Stimulated activated CD8-positive, alpha-beta memory T cell treated with anti-CD3 and anti-CD28 coated beads, Interleukin-15, amount 100 ng/mL, for 1 hour (primary cell): ENCODE measurements at regions not wholly inside any gene's neighbourhood (a gene's known extent, or its start where the extent isn't known, plus 50 kb on each side); places are given as distances from the start of the nearest gene placed in this dataset.
"Not testable (repeated sequence)": the region's sequence is repeated elsewhere in the genome, so short reads cannot be mapped to it uniquely, and the experiment has no call there.

Experiments used
- DNase-seq: peaks from one replicate; pipeline ENCODE4 v3.0.0-alpha.2; 2020; ENCODE audit warnings: low read depth

DNA sequence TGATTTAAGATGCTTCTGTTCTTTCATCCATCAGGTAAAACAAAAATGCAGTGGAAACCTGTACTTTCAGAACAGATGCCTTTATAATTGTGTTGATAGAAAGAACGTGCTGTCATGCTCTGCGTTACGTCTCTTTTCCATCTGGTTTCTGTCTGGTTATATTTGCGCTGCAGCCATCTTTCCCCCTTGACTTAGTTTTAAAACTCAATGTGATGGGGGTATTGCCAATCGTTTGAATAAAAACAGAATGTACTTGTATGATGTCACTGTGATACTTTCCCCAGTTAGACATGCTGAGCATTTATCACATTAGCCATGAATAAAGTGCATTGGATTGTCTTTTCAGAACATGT is 508.6 kb downstream of the ADCYAP1 start:
- no peak for DNase-seq

- no peak for DNase-seq
Observed at GRCh38 chr18:1416074-1416473, 511.4 kb downstream of the ADCYAP1 start.

- no peak for DNase-seq
Observed at GRCh38 chr18:1421502-1421901, 516.8 kb downstream of the ADCYAP1 start.

- no peak for DNase-seq
Observed at GRCh38 chr18:1422634-1423033, 518.0 kb downstream of the ADCYAP1 start.

- DNase-seq: no peak
Observed at GRCh38 chr18:1425679-1426078, 521.0 kb downstream of the ADCYAP1 start.

GRCh38 chr18:1435487-1435886 is 530.8 kb downstream of the ADCYAP1 start:
- DNase-seq: no peak

GRCh38 chr18:1436199-1436598 is 531.5 kb downstream of the ADCYAP1 start:
- no peak for DNase-seq

DNA sequence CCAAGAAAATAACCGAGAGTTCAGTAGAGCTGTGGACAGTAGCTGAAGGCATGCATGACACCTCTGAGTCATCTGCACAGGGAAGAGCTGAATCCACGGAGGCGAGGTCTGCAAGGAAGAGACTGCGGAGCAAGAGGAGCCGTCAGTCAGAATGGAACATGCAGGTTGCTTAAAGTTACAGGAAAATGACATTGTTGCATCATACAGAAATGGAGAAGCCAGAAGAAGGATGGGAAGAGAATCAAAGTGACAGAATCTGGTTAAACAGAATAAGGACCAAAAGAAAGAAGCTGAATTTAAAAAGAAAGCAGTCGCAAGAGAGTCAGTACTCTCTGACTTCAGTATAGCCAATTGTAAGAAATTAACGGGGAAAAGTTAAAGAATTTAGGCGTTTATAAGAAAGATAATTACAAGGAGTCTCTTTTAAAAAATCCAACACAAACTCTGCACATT is 533.8 kb downstream of the ADCYAP1 start:
- no peak for DNase-seq

DNA sequence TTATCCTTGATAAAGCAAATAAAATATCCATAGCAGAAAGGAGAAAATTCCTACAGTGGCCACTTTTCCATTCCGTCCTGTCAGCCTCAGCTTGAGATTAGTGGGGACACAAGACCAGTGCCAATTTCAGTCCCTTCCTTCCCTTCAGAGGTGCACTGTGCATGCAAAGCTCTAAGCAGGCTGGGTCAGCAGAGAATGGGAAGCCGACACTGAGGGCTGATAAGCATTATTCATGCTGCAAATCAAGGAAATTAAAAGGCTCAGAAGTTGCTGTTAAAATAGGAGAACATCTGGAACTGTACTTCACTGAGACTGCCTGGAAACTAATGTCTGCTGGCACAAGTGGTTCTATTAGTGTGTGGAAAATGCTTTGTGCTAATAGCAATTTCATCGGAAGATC is 534.3 kb downstream of the ADCYAP1 start:
- DNase-seq: no peak

DNA sequence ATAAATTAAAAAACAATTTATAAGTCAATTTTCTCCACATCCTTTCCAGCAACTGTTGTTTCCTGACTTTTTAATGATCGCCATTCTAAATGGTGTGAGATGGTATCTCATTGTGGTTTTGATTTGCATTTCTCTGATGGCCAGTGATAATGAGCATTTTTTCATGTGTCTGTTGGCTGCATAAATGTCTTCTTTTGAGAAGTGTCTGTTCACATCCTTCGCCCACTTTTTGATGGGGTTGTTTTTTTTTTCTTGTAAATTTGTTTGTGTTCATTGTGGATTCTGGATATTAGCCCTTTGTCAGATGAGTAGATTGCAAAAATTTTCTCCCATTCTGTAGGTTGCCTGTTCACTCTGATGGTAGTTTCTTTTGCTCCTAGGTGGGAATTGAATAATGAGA is 539.4 kb downstream of the ADCYAP1 start:
- not testable (repeated sequence) for DNase-seq

DNA sequence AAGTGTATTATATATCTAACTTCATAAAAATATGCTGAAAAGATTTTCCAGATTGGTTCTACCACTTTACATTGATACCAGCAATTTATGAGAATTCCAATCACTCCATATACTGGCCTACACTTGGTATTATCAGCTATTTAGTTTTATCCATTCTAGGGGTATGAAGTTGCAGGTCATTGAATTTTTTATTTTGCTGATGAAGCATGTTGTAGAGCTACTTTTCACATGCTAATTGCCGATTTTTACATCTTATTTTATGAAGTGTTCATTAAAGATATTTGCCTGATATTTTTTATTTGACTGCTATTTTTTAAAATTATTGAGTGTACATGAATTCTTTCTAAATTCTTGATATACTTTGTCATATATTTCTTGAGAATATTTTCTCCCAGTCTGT is 542.1 kb downstream of the ADCYAP1 start:
- no peak for DNase-seq

GRCh38 chr18:1452821-1453220 is 548.1 kb downstream of the ADCYAP1 start:
- DNase-seq: no peak

GRCh38 chr18:1455605-1456004 is 550.9 kb downstream of the ADCYAP1 start:
- DNase-seq: no peak

- no peak for DNase-seq
Observed at GRCh38 chr18:1458547-1458946, 553.9 kb downstream of the ADCYAP1 start.

DNA sequence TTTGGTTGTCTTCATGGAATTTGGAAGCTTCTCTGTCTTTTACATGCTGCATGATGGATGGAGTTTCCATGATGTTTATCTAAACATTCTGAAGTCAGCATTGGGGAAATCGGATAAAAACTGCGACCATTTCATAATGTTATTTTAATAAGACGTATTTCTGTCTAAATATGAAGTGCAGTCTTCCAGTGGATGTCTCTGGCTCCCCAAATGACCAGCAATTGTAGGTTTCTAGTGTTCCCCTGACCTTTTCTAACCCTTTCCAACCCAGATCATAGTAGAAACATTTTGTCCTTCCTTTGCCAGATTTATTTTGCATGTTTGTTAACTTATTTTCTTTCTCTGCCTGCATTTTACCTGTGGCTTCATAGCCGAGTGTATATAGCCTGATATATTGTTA is 559.3 kb downstream of the ADCYAP1 start:
- no peak for DNase-seq

DNA sequence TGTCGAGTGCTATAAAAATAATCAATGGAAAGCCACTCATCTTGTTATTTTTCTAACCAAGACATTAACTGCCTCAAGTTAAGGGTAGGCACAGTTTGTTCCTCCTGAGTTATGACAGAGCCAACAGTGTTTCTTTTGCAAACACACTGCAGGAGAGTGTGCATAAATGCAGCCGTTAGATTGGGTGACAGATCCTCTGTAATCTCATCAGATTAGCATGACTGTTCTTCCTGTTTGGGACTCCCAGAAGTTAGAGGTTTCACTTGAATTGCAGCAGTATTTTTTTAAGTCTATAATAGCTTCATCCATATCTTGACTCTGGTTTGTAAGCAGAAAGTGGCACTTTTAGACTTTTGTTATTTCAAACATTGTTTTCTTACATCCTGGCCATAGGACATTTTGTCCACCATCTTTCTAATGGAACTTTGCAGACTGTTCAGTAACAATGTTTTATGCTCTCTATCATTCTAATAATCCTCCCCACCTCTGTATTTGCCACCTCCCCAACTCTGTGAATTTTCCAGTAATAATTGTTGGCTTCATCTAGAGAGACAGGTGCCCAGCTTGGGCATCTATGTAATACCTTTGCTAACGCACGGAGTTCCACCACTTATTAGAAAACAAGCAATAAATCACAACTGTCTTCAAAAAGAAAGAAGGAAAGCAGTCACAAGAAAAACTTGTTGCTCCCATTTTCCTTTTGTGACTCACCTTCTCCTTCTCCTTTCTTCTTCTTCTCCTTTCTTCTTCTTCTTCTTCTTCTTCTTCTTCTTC is 560.0 kb downstream of the ADCYAP1 start:
- DNase-seq: no peak

DNA sequence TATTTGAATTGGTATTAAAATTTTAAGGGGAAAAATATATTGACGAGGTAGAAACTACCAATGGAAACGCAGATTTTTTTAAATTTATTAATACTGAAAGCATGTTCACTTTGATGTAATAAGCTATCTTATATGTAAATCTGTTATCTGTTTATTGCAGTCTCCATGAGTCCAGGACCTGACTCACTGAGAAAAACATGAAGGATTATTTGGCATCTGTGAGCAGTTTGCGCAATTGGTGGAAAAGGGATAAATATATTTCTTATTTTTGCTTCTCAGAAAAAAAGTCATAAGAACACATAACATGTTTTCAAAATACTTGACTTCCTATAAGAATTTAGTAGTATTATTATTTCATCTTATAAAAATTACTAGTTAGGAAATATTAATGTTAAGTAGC is 561.4 kb downstream of the ADCYAP1 start:
- no peak for DNase-seq

- no peak for DNase-seq
Observed at GRCh38 chr18:1467461-1467964, 562.8 kb downstream of the ADCYAP1 start.

- DNase-seq: no peak
Observed at GRCh38 chr18:1468550-1468949, 563.9 kb downstream of the ADCYAP1 start.

DNA sequence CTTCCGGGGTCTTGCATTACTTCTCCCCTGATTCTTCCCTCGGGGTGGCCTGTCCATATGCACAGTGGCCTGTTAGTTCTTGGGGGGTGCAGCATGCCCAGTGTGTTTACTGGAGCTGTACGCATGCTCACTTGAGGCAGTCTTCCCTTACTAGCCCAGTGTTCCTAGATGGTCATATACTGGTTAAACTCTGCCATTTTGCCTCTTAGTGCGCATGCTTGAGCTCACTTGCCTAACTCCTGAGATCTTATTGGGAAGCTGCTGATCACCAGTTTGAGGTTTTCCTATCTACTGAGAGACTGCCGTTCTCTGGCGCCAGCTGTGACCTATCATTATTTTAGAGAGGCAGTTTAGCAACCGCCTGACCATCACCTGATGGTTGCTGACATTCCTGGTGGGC is 571.2 kb downstream of the ADCYAP1 start:
- no peak for DNase-seq

DNA sequence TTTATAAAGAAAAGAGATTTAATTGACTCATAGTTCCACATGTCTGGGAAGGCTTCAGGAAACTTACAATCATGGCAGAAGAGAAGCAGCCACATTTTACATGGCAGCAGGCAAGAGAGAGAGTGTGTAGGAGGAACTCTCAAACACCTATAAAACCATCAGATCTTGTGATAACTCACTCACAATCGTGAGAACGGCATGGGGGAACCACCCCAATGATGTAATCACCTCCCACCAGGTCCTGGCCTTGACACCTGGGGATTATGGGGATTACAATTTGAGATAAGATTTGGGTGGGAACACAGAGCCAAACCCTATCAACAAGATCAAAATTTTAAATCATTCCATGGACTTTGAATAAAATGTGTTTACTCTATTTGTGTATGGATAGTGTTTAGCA is 575.6 kb downstream of the ADCYAP1 start:
- no peak for DNase-seq

GRCh38 chr18:1481577-1481976 is 576.9 kb downstream of the ADCYAP1 start:
- DNase-seq: no peak

- no peak for DNase-seq
Observed at GRCh38 chr18:1483385-1483784, 578.7 kb downstream of the ADCYAP1 start.

DNA sequence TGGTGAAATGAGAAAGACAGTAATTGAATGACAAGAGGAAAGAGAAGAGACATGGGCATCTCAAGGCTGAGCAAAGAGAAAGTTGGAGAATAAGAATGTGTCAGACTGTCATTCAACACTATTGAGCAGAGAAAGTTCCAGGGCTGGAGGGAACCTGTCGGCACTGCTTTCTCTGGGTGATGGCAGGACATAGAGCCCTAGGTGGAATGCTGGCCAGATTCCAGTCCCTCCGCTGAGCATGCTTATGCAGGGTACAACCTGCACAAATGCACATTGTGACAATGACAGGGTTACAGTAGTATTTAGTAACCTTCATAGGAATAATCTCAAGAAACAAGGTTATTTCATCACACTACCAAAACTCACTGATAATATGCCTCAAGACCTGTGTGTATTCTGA is 582.8 kb downstream of the ADCYAP1 start:
- DNase-seq: no peak
